ENCODE measurements at regions not wholly inside any gene's neighbourhood (a gene's known extent, or its start where the extent isn't known, plus 50 kb on each side); places are given as distances from the start of the nearest gene placed in this dataset.

DNA sequence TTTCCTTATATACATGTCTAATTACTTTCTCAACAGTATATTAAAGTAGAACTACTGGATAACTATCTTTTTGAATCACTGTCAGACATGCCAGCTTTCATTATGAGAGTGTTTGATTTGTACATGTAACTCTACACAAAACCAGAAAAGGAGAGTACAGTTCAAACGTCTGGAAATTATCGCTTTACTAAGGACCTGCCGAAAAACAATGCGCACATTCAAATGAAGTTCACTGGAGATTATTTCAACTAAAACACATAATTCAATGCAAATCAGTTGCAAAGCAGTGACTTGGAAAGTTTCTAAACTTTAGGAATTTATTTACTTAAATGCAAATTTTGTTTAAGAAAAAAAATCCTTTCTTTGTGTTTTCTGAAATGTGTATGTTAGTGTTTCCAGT is 942.5 kb downstream of the EFNA5 start:
- Histone ChIP-seq H3K4me1 (ENCODE audit: insufficient read depth, low read length) (no peaks in the 10 kb centered on the region), H3K27me3 (ENCODE audit: insufficient read depth, low read length) (no peaks in the 10 kb centered on the region), H3K4me3 (ENCODE audit: low read length) (no peak overlapping the region), H3K36me3 (ENCODE audit: insufficient read depth, low read length) (no peaks in the 10 kb centered on the region), H3K9me3 (ENCODE audit: low read length) (no peaks in the 10 kb centered on the region), H2AFZ (ENCODE audit: low read depth, low read length) (no peak overlapping the region)

DNA sequence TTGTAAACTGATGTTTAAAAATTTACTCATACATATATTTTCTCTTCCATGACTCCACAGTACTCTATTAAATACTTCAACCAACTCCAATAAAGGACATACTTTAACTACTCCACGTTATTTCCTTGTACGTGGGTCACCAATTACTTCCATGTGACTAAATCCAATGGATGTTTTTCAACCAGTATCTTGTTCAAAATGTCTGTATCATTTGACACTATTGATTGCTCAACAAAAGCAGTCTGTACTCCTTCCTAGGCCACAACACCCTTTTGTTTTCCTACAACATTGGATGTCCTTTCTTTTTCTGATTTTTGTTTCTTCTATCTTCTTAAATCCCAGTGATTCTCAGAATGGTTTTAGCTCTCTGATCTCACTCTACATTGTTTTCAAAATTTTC is 943.7 kb downstream of the EFNA5 start:
- H2AFZ ChIP-seq (ENCODE audit: low read depth, low read length): no peak overlapping the region
- H3K4me3 ChIP-seq (ENCODE audit: low read length): no peak overlapping the region
- no peaks in the 10 kb centered on the region for H3K27me3 ChIP-seq (ENCODE audit: insufficient read depth, low read length)
- no peaks in the 10 kb centered on the region for H3K9me3 ChIP-seq (ENCODE audit: low read length)
- no peaks in the 10 kb centered on the region for H3K36me3 ChIP-seq (ENCODE audit: insufficient read depth, low read length)
- no peaks in the 10 kb centered on the region for H3K4me1 ChIP-seq (ENCODE audit: insufficient read depth, low read length)

- H3K4me3 ChIP-seq (ENCODE audit: low read length): no peak overlapping the region
- no peak overlapping the region for H2AFZ ChIP-seq (ENCODE audit: low read depth, low read length)
- H3K27me3 ChIP-seq (ENCODE audit: insufficient read depth, low read length): no peaks in the 10 kb centered on the region
- no peaks in the 10 kb centered on the region for H3K4me1 ChIP-seq (ENCODE audit: insufficient read depth, low read length)
- no peaks in the 10 kb centered on the region for H3K9me3 ChIP-seq (ENCODE audit: low read length)
- no peaks in the 10 kb centered on the region for H3K36me3 ChIP-seq (ENCODE audit: insufficient read depth, low read length)
Observed at GRCh38 chr5:106720367-106720766, 950.4 kb downstream of the EFNA5 start.

- Histone ChIP-seq H2AFZ (ENCODE audit: low read depth, low read length) (no peak overlapping the region), H3K4me1 (ENCODE audit: insufficient read depth, low read length) (no peaks in the 10 kb centered on the region), H3K4me3 (ENCODE audit: low read length) (no peak overlapping the region), H3K36me3 (ENCODE audit: insufficient read depth, low read length) (no peaks in the 10 kb centered on the region), H3K27me3 (ENCODE audit: insufficient read depth, low read length) (no peaks in the 10 kb centered on the region), H3K9me3 (ENCODE audit: low read length) (no peaks in the 10 kb centered on the region)
Observed at GRCh38 chr5:106699796-106700195, 970.9 kb downstream of the EFNA5 start.

DNA sequence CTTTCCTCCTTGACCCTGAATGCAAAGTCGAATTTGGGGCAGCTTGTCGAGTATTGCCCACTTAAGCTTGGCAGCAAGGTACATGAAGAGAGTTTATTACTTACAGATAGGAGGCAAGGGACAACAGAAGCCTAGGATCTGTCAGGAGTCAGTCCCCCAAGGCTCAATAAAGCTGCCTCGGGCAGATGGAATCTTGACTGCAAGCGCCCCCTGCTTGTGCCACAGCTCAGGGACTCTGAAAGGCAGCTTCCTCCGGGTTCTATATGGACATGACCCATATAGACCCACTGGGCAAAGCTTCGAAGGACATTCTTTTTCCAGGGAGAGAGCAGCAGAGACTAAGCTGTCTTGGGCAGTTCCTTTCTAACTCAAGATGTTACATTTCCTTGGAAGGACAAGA is 971.5 kb downstream of the EFNA5 start:
- no peaks in the 10 kb centered on the region for H3K36me3 ChIP-seq (ENCODE audit: insufficient read depth, low read length)
- H3K27me3 ChIP-seq (ENCODE audit: insufficient read depth, low read length): no peaks in the 10 kb centered on the region
- H3K4me3 ChIP-seq (ENCODE audit: low read length): no peak overlapping the region
- no peaks in the 10 kb centered on the region for H3K4me1 ChIP-seq (ENCODE audit: insufficient read depth, low read length)
- H2AFZ ChIP-seq (ENCODE audit: low read depth, low read length): no peak overlapping the region
- no peaks in the 10 kb centered on the region for H3K9me3 ChIP-seq (ENCODE audit: low read length)

DNA sequence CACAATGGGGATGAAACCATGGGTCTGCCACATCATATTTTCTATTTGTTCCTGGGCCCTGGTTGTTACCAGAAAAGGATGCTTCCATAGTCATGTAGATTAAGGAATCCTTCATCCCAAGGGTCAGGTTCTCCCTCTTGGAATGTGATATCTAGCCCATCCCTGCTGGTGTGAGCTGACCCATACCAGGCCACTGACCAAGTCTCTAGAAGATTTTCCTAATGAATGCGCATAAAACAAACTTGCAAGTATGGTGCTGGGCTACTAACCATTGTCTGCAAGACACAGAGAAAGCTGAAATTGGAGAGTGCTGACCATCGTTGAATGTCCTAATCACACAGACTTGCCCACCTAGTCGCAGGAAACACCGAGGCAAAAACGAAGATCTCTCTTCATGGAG is 972.6 kb downstream of the EFNA5 start:
- no peak overlapping the region for H2AFZ ChIP-seq (ENCODE audit: low read depth, low read length)
- no peaks in the 10 kb centered on the region for H3K4me1 ChIP-seq (ENCODE audit: insufficient read depth, low read length)
- no peak overlapping the region for H3K4me3 ChIP-seq (ENCODE audit: low read length)
- H3K27me3 ChIP-seq (ENCODE audit: insufficient read depth, low read length): no peaks in the 10 kb centered on the region
- H3K36me3 ChIP-seq (ENCODE audit: insufficient read depth, low read length): no peaks in the 10 kb centered on the region
- no peaks in the 10 kb centered on the region for H3K9me3 ChIP-seq (ENCODE audit: low read length)

DNA sequence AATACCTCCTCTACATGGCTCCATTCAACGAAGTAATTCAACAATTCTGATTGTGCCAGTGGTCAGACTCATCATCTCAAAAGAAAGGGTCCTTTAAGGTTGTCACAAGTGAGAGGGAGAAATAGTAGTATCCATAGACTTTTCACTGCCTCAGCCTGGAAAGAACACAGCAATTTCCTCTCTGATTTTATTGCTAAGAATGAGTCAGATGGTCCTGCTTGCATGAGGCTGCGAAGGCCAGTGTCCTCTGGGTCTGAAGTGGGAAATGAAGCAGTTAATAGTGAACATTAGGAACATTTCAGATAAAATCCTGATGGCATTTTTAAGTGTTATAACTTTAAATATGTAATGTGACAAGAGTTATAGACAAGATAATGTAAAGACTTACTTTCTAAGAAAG is 979.0 kb downstream of the EFNA5 start:
- H3K4me1 ChIP-seq (ENCODE audit: insufficient read depth, low read length): no peaks in the 10 kb centered on the region
- H3K9me3 ChIP-seq (ENCODE audit: low read length): no peaks in the 10 kb centered on the region
- no peaks in the 10 kb centered on the region for H3K27me3 ChIP-seq (ENCODE audit: insufficient read depth, low read length)
- no peak overlapping the region for H2AFZ ChIP-seq (ENCODE audit: low read depth, low read length)
- H3K36me3 ChIP-seq (ENCODE audit: insufficient read depth, low read length): no peaks in the 10 kb centered on the region
- H3K4me3 ChIP-seq (ENCODE audit: low read length): no peak overlapping the region

- no peaks in the 10 kb centered on the region for H3K4me1 ChIP-seq (ENCODE audit: insufficient read depth, low read length)
- H3K4me3 ChIP-seq (ENCODE audit: low read length): no peak overlapping the region
- H3K36me3 ChIP-seq (ENCODE audit: insufficient read depth, low read length): no peaks in the 10 kb centered on the region
- H3K27me3 ChIP-seq (ENCODE audit: insufficient read depth, low read length): no peaks in the 10 kb centered on the region
- H2AFZ ChIP-seq (ENCODE audit: low read depth, low read length): no peak overlapping the region
- H3K9me3 ChIP-seq (ENCODE audit: low read length): no peaks in the 10 kb centered on the region
Observed at GRCh38 chr5:106690585-106690984, 980.2 kb downstream of the EFNA5 start.

- Histone ChIP-seq H3K4me3 (ENCODE audit: low read length) (no peak overlapping the region), H3K9me3 (ENCODE audit: low read length) (no peaks in the 10 kb centered on the region), H3K36me3 (ENCODE audit: insufficient read depth, low read length) (no peaks in the 10 kb centered on the region), H2AFZ (ENCODE audit: low read depth, low read length) (no peak overlapping the region), H3K27me3 (ENCODE audit: insufficient read depth, low read length) (no peaks in the 10 kb centered on the region), H3K4me1 (ENCODE audit: insufficient read depth, low read length) (no peaks in the 10 kb centered on the region)
Observed at GRCh38 chr5:106680330-106680729, 990.4 kb downstream of the EFNA5 start.

DNA sequence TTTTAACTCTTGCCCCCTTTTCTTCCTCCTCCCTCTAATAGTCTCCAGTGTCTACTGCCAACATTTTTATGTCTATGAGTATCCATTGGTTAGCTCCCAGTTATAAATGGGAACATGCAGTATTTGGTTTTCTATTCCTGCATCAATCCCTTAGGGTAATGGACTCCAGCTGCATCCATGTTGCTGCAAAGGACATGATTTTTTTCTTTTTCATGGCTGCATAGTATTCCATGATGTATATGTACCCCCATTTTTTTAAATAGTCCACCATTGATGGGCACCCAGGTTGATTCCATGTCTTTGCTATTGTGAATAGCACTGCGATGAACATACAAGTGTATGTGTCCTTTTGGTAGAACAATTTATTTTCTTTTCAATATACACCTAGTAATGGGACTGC is 993.7 kb downstream of the EFNA5 start:
- Histone ChIP-seq H2AFZ (ENCODE audit: low read depth, low read length) (no peak overlapping the region), H3K27me3 (ENCODE audit: insufficient read depth, low read length) (no peaks in the 10 kb centered on the region), H3K4me3 (ENCODE audit: low read length) (no peak overlapping the region), H3K9me3 (ENCODE audit: low read length) (no peaks in the 10 kb centered on the region), H3K4me1 (ENCODE audit: insufficient read depth, low read length) (no peaks in the 10 kb centered on the region), H3K36me3 (ENCODE audit: insufficient read depth, low read length) (no peaks in the 10 kb centered on the region)

DNA sequence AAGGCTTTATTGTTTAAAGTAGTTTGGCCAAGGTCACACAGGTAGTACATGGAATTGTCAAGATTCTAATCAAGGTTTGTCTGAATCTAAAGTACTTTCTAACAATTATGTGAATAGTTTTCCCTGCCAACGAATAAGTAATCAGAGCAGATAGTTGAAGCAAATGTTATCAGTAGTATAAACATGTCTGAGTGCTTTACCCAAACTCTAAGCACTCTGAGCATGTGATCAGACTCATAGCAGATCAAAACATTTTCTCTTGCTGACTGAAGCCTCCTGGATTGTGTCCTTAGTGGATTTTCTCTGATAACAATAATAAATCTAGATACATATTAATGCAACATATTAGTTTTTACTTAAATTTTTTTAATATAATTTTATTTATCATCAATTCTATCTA is 995.0 kb downstream of the EFNA5 start:
- no peak overlapping the region for H3K4me3 ChIP-seq (ENCODE audit: low read length)
- no peaks in the 10 kb centered on the region for H3K9me3 ChIP-seq (ENCODE audit: low read length)
- no peak overlapping the region for H2AFZ ChIP-seq (ENCODE audit: low read depth, low read length)
- no peaks in the 10 kb centered on the region for H3K36me3 ChIP-seq (ENCODE audit: insufficient read depth, low read length)
- H3K27me3 ChIP-seq (ENCODE audit: insufficient read depth, low read length): no peaks in the 10 kb centered on the region
- no peaks in the 10 kb centered on the region for H3K4me1 ChIP-seq (ENCODE audit: insufficient read depth, low read length)

DNA sequence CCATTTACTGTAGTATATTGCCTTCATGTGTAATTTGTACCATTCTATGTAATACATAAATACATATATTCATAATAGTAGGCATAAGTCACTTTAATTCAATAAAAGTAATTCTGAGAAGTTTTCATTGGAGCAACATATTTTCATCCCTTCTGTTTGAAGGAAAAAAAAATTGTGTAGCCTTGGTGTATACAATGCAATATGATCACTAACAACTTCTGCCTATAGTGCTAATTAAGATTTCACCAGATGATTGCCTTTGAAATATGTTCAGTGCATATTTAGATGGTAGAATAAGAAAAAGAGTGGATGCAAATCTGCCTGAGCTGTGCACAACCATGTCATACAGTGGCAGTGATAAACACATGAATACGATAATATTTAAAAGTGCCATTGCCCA is 996.8 kb downstream of the EFNA5 start:
- Histone ChIP-seq H3K27me3 (ENCODE audit: insufficient read depth, low read length) (no peaks in the 10 kb centered on the region), H3K36me3 (ENCODE audit: insufficient read depth, low read length) (no peaks in the 10 kb centered on the region), H3K9me3 (ENCODE audit: low read length) (no peaks in the 10 kb centered on the region), H2AFZ (ENCODE audit: low read depth, low read length) (no peak overlapping the region), H3K4me3 (ENCODE audit: low read length) (no peak overlapping the region), H3K4me1 (ENCODE audit: insufficient read depth, low read length) (no peaks in the 10 kb centered on the region)

- H3K36me3 ChIP-seq (ENCODE audit: insufficient read depth, low read length): no peaks in the 10 kb centered on the region
- peaks cover 2% of the 10 kb centered on the region for H3K9me3 ChIP-seq (ENCODE audit: low read length)
- no peak overlapping the region for H3K4me3 ChIP-seq (ENCODE audit: low read length)
- H3K4me1 ChIP-seq (ENCODE audit: insufficient read depth, low read length): no peaks in the 10 kb centered on the region
- no peak overlapping the region for H2AFZ ChIP-seq (ENCODE audit: low read depth, low read length)
- H3K27me3 ChIP-seq (ENCODE audit: insufficient read depth, low read length): no peaks in the 10 kb centered on the region
Observed at GRCh38 chr5:106661866-106662265, 1008.9 kb downstream of the EFNA5 start.

DNA sequence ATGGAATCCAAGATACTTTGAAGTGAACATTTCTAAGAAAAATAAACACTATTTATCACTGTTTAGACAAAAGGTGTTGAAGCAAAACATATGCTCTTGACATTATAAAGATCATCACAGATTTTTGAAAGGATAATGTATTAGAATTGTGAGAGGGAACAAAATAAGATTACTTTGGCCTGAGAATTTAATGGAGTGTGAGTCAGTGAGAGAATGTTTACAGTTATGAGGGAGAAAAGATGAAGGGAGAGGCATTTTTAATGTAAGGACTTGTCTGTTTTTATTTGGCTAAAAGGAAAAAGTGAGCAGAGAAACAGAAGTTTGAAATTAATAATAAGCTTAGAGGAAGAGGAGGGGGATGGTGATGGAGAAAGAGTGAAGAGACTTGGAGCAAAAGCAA is 1010.1 kb downstream of the EFNA5 start:
- no peaks in the 10 kb centered on the region for H3K27me3 ChIP-seq (ENCODE audit: insufficient read depth, low read length)
- no peaks in the 10 kb centered on the region for H3K36me3 ChIP-seq (ENCODE audit: insufficient read depth, low read length)
- H3K4me1 ChIP-seq (ENCODE audit: insufficient read depth, low read length): no peaks in the 10 kb centered on the region
- no peak overlapping the region for H3K4me3 ChIP-seq (ENCODE audit: low read length)
- H3K9me3 ChIP-seq (ENCODE audit: low read length): peaks cover 2% of the 10 kb centered on the region
- no peak overlapping the region for H2AFZ ChIP-seq (ENCODE audit: low read depth, low read length)

Measured in neuron (in vitro differentiated cells).